ENCODE measurements at regions not wholly inside any gene's neighbourhood (a gene's known extent, or its start where the extent isn't known, plus 50 kb on each side); places are given as distances from the start of the nearest gene placed in this dataset.

DNA sequence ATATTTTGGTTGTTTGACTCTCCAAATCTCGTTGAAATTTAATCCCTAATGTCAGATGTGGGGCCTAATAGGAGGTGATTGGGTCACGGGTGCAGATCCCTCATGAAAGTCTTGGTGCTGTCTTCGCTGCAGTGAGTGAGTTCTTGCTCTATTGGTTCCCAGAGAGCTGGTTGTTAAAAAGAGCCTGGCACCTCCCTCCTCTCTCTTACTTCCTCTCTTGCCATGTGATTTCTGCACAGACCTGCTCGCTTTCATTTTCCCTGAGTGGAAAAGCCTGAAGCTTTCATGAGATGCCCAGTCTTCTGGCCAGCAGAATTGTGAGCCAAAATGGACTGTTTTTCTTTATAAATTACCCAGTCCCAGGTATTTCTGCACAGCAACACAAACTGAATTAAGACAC lies 221.6 kb downstream of the MAT2B start:
- TF ChIP-seq, protein P1, sequence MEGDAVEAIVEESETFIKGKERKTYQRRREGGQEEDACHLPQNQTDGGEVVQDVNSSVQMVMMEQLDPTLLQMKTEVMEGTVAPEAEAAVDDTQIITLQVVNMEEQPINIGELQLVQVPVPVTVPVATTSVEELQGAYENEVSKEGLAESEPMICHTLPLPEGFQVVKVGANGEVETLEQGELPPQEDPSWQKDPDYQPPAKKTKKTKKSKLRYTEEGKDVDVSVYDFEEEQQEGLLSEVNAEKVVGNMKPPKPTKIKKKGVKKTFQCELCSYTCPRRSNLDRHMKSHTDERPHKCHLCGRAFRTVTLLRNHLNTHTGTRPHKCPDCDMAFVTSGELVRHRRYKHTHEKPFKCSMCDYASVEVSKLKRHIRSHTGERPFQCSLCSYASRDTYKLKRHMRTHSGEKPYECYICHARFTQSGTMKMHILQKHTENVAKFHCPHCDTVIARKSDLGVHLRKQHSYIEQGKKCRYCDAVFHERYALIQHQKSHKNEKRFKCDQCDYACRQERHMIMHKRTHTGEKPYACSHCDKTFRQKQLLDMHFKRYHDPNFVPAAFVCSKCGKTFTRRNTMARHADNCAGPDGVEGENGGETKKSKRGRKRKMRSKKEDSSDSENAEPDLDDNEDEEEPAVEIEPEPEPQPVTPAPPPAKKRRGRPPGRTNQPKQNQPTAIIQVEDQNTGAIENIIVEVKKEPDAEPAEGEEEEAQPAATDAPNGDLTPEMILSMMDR (IDR thresholded peaks at IDR 0.05), result no peak
- TF ChIP-seq POLR2A (IDR thresholded peaks at IDR 0.05), result no peak
